ENCODE measurements at regions not wholly inside any gene's neighbourhood (a gene's known extent, or its start where the extent isn't known, plus 50 kb on each side); places are given as distances from the start of the nearest gene placed in this dataset.

DNA sequence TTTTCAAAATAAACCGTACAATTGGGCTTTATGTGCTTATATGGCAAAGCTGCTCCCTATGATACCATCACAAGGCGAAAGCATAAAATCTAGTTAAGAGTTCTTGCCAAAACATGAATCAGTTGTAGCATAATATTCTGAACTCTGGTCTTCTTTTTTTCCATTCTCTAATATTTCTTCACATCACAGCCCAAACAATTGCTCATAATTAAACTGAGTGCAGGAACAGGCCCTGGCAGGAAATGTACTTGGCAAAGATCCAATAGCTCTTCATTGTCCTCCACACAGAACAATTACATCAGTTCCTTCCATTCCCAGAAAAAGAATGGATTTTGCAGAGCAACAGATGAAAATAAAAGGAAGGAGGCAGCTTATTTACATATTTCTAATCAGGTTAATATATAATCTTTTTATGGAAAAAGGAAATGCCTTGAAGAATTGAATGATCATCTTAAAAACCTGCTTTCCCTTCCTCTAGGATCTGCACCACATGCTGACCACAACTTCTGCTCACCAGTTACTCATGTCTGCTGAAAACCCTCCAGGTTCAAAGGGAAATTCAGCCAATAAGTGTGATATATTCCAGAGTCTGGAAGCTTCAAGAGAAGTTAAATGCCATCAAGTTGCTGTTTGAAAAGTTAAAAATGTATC lies 123.3 kb upstream of the COL21A1 start:
- Histone ChIP-seq H3K9me3 (ENCODE audit: low read depth) (no peaks in the 10 kb centered on the region), H3K27me3 (replicated peaks; ENCODE audit: insufficient read depth) (no peaks in the 10 kb centered on the region), H4K20me1 (ENCODE audit: insufficient read depth) (no peaks in the 10 kb centered on the region), H3F3A (ENCODE audit: insufficient read depth) (peaks cover 47% of the 10 kb centered on the region), H3K27ac (peak overlapping the region; percentile 80), H3K79me2 (ENCODE audit: insufficient read depth) (no peaks in the 10 kb centered on the region), H3K4me2 (ENCODE audit: unreplicated experiment) (peak overlapping the region; percentile 87), H3K4me3 (peak overlapping the region; percentile 60), H3K9ac (peak overlapping the region; percentile 59), H3K4me1 (ENCODE audit: insufficient read depth) (peaks cover 36% of the 10 kb centered on the region), H2AFZ (no peak overlapping the region), H3K36me3 (ENCODE audit: low read depth) (no peaks in the 10 kb centered on the region), H3K9me2 (ENCODE audit: insufficient read depth) (no peaks in the 10 kb centered on the region)
- no peak for TF ChIP-seq EZH2 (IDR thresholded peaks at IDR 0.05; ENCODE audit: insufficient read depth, poor library complexity, severe bottlenecking)
- TF ChIP-seq EZH2phosphoT487 (IDR thresholded peaks at IDR 0.05; ENCODE audit: insufficient read depth, low read depth), result peak; percentile 86; the same call in 1 of the 2 replicates
- peak; percentile 91 for DNase-seq
- 0% methylated on average over 2 of the region's 2 CpGs for WGBS, 2 experiments (ENCODE audit: low coverage in 1 of 2, low lambda C conversion rate in 2 of 2, missing lambda C conversion rate in 2 of 2)
- in situ Hi-C loops (cut with MboI), result loop anchor here (10.0 kb wide), 1 partner anchor 64 kb away; no protein-coding TSS in a partner anchor

- peak overlapping the region; percentile 80 for H3K27ac ChIP-seq
- H3K79me2 ChIP-seq (ENCODE audit: insufficient read depth), result no peaks in the 10 kb centered on the region
- peaks cover 47% of the 10 kb centered on the region for H3F3A ChIP-seq (ENCODE audit: insufficient read depth)
- peak overlapping the region; percentile 59 for H3K9ac ChIP-seq
- TF ChIP-seq EZH2 (IDR thresholded peaks at IDR 0.05; ENCODE audit: insufficient read depth, poor library complexity, severe bottlenecking) (no peak), EZH2phosphoT487 (IDR thresholded peaks at IDR 0.05; ENCODE audit: insufficient read depth, low read depth) (no peak)
- peak overlapping the region; percentile 60 for H3K4me3 ChIP-seq
- in situ Hi-C loops (cut with MboI), result loop anchor here (10.0 kb wide), 1 partner anchor 65 kb away; no protein-coding TSS in a partner anchor
- H2AFZ ChIP-seq, result peak overlapping the region; percentile 27
- peak; percentile 84 for DNase-seq
- peak overlapping the region; percentile 87 for H3K4me2 ChIP-seq (ENCODE audit: unreplicated experiment)
- H3K4me1 ChIP-seq (ENCODE audit: insufficient read depth), result peaks cover 35% of the 10 kb centered on the region
- H3K9me3 ChIP-seq (ENCODE audit: low read depth), result no peaks in the 10 kb centered on the region
- no peaks in the 10 kb centered on the region for H3K27me3 ChIP-seq (replicated peaks; ENCODE audit: insufficient read depth)
- no peaks in the 10 kb centered on the region for H3K9me2 ChIP-seq (ENCODE audit: insufficient read depth)
- H3K36me3 ChIP-seq (ENCODE audit: low read depth), result no peaks in the 10 kb centered on the region
- 2 to 3% methylated on average over 10 of the region's 10 CpGs for WGBS, 2 experiments (ENCODE audit: low coverage in 1 of 2, low lambda C conversion rate in 2 of 2, missing lambda C conversion rate in 2 of 2)
- H4K20me1 ChIP-seq (ENCODE audit: insufficient read depth), result no peaks in the 10 kb centered on the region
These were observed 122.8 kb upstream of the COL21A1 start for GRCh38 chr6:56370127-56370540.

GRCh38 chr6:56368491-56368890 lies 121.1 kb upstream of the COL21A1 start:
- Histone ChIP-seq H3K4me1 (ENCODE audit: insufficient read depth) (peaks cover 37% of the 10 kb centered on the region), H4K20me1 (ENCODE audit: insufficient read depth) (no peaks in the 10 kb centered on the region), H2AFZ (no peak overlapping the region), H3K36me3 (ENCODE audit: low read depth) (no peaks in the 10 kb centered on the region), H3K9me3 (ENCODE audit: low read depth) (no peaks in the 10 kb centered on the region), H3K27ac (no peak overlapping the region), H3K9me2 (ENCODE audit: insufficient read depth) (no peaks in the 10 kb centered on the region), H3K79me2 (ENCODE audit: insufficient read depth) (no peaks in the 10 kb centered on the region), H3F3A (ENCODE audit: insufficient read depth) (peaks cover 57% of the 10 kb centered on the region), H3K4me2 (ENCODE audit: unreplicated experiment) (no peak overlapping the region), H3K27me3 (replicated peaks; ENCODE audit: insufficient read depth) (no peaks in the 10 kb centered on the region), H3K4me3 (no peak overlapping the region), H3K9ac (no peak overlapping the region)
- TF ChIP-seq EZH2 (IDR thresholded peaks at IDR 0.05; ENCODE audit: insufficient read depth, poor library complexity, severe bottlenecking), result no peak
- in situ Hi-C loops (cut with MboI), result no loop called here
- WGBS, 2 experiments (ENCODE audit: low coverage in 1 of 2, low lambda C conversion rate in 2 of 2, missing lambda C conversion rate in 2 of 2), result 94 to 100% methylated on average over 3 of the region's 3 CpGs
- DNase-seq, result no peak

DNA sequence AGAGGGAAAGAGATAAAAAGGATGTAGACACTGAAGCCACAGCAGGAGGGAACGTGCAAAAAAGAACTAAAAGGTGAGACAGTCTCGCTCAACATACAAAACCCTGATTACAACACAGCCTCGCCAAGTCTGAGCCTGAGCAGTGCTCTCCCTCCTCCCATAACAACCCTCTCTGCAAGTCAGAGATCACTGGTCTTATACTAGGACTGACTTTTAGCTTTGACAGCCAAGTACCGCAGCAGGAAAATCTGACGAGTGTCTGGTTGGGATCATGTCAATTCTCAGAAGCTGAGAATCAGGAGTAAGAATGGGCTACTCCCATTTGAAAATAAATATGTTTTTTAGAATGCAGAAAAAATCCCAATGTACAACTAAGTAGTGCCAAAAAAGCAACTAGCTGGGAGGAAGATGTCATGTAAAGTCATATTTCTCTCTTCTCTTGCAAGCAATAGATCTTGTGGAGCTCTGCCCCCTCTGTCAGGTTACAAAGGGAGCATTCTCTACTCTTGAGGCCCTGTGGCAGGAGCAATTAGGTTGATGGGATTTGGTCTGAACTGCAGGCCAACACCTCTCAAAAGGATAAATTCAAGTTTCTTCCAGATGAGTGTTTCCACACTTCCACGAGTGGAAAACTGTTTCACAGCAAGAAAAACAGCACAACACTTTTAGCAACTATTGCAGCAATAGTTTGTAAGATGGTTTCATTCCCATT lies 118.9 kb upstream of the COL21A1 start:
- H3K4me2 ChIP-seq (ENCODE audit: unreplicated experiment), result no peak overlapping the region
- no peak overlapping the region for H3K9ac ChIP-seq
- 80 to 81% methylated on average over 6 of the region's 6 CpGs for WGBS, 2 experiments (ENCODE audit: low coverage in 1 of 2, low lambda C conversion rate in 2 of 2, missing lambda C conversion rate in 2 of 2)
- no peaks in the 10 kb centered on the region for H3K9me2 ChIP-seq (ENCODE audit: insufficient read depth)
- H2AFZ ChIP-seq, result no peak overlapping the region
- H3K4me1 ChIP-seq (ENCODE audit: insufficient read depth), result peaks cover 33% of the 10 kb centered on the region
- H3K27ac ChIP-seq, result no peak overlapping the region
- H3K79me2 ChIP-seq (ENCODE audit: insufficient read depth), result no peaks in the 10 kb centered on the region
- H3K36me3 ChIP-seq (ENCODE audit: low read depth), result no peaks in the 10 kb centered on the region
- DNase-seq, result no peak
- TF ChIP-seq EZH2 (IDR thresholded peaks at IDR 0.05; ENCODE audit: insufficient read depth, poor library complexity, severe bottlenecking) (no peak), EZH2phosphoT487 (IDR thresholded peaks at IDR 0.05; ENCODE audit: insufficient read depth, low read depth) (no peak)
- H4K20me1 ChIP-seq (ENCODE audit: insufficient read depth), result no peaks in the 10 kb centered on the region
- H3K9me3 ChIP-seq (ENCODE audit: low read depth), result no peaks in the 10 kb centered on the region
- no peak overlapping the region for H3K4me3 ChIP-seq
- H3K27me3 ChIP-seq (replicated peaks; ENCODE audit: insufficient read depth), result no peaks in the 10 kb centered on the region
- in situ Hi-C loops (cut with MboI), result no loop called here
- peaks cover 52% of the 10 kb centered on the region for H3F3A ChIP-seq (ENCODE audit: insufficient read depth)
